Sciatic nerve (tissue), 2 donors: ENCODE measurements at regions not wholly inside any gene's neighbourhood (a gene's known extent, or its start where the extent isn't known, plus 50 kb on each side); places are given as distances from the start of the nearest gene placed in this dataset.
"Not testable (repeated sequence)": the region's sequence is repeated elsewhere in the genome, so short reads cannot be mapped to it uniquely, and the experiment has no call there.

Source experiments
- ATAC-seq: fragments of 200-7000 bp; cut with Tn5 transposase; one replicate; pipeline ENCODE4 v1.9.1; 2020; ENCODE audit warnings: mild to moderate bottlenecking, moderate library complexity
- DNase-seq: peaks from one replicate; pipeline ENCODE4 v3.0.0-alpha.2; 2020; ENCODE audit warnings: low spot score
- intact Hi-C: fragments of 100-400 bp; cut with DNase I; formaldehyde crosslinking; loops from one replicate; pipeline ENCODE4 v1.14.2; 2022
- donor health status: DM: no; HTN: no; CAD: no.
- donor health status: DM: no; HTN: no; CAD: no.

DNA sequence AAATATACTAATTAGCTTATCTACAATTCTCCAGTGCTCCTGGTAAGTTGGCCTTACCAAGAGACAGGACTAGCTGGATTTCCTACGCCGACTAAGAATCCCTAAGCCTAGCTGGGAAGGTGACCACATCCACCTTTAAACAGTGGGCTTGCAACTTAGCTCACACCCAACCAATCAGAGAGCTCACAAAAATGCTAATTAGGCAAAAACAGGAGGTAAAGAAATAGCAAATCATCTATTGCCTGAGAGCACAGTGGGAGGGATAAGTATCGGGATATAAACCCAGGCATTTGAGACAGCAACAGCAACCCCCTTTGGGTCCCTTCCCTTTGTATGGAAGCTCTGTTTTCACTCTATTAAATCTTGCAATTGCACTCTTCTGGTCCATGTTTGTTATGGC, 1025.0 kb downstream of the RAB28 start:
- DNase-seq (no peak), ATAC-seq (no peak)
- intact Hi-C loops, result no loop called here

DNA sequence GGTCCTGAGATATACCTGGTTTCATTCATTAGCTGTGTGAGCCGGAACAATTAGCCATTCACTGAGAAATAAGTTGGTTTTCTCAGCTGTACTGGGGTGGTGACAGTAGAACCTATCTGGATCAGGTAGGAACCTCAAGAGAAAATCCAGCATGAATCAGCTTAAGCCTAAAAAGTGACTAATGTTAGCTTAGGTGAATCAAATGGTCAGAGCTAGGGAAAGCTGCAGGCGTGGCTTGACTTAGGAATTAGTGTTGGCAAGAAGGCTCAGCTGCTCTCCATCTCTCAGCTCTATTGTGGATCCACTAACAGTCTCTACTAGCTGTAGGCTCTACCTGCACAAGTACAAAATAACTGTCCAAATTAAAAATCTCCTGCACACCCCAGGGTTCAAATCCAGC, 1025.5 kb downstream of the RAB28 start:
- no peak for ATAC-seq
- no peak for DNase-seq
- intact Hi-C loops, result no loop called here

DNA sequence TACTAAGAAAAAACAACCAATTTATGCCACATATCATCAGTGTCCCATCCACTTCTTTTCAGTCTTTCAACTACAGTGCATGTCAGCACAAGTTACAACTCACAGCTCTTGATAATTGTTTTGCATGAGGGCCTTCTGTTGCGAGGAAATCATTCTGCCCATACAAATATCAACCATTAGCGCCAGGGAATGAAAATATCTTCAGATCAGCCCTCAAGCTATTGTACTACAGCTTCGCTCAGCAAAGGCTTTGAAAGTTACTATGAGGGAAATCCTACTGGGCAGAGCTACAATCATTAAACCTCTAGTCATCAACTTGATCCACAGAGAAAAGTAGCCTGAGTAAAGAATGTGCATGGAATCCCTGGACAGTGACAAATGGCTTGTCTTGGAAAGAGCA, 1023.6 kb upstream of the HS3ST1 start:
- intact Hi-C loops, result no loop called here
- ATAC-seq, result no peak

DNA sequence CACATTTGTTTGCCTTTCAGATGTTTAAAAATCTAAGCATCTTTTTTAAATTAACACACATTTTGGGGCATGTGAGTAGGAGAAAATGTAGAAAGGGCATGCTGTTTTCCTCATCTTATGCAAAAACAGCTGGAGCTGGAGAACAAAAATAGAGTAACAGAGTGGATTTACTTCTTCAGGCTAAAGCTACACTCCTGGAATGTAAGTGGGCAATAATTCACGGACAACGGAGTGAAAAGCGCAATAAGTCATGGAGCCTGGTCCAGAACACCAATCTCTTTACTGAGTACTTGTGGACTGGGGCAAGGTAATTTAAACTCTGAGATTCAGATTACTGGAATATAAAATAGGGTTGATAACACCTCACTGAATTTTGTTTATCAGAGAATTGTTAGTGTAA, 1018.8 kb upstream of the HS3ST1 start:
- intact Hi-C loops, result no loop called here
- ATAC-seq, result no peak
- no peak for DNase-seq

More for the DNA sequence above, 1023.6 kb upstream of the HS3ST1 start:
- no peak for DNase-seq

DNA sequence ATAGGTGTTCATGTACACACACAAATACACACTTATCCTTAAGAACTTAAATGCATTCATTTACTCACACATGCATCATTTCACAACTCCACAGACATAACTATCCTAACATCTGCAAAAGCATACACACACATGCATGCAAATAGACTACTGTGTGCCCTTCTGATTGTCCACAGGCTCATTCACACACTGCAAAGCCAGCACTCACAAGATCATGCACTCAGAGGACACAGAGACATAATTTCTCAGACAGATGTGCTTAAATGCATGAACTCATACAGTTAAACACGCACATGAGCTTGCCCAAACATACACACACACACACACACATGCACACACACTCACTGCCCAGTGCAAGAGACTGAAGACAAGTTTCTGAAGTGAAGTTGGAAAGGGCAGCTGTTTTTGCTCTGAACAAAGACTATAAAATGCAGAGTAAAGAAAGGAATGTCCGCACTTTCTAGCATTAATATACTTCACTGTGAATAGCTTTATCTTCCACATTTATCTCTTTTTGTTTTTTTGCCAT, 1018.0 kb upstream of the HS3ST1 start:
- DNase-seq, result no peak

DNA sequence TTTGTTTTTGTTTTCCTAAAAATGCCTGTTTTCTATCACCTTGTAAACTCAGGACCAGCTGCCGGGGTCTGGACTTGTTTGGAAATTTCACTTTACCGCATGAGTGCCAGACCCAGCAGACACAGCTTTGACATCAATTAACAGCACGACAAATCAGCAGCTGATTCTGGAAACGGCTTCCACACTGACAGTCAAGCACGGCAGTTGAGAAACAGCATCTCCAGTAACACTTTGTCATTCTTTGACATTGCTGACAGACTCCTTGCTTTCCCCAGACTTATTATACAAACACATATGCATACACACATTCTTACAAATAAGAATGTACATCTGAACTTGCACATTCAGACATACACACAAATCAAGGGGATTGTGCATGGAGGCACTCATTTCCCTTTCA, 1017.6 kb upstream of the HS3ST1 start:
- intact Hi-C loops, result no loop called here
- DNase-seq (no peak), ATAC-seq (no peak)

More for the DNA sequence above, 1018.0 kb upstream of the HS3ST1 start:
- no peak for ATAC-seq
- intact Hi-C loops, result no loop called here

DNA sequence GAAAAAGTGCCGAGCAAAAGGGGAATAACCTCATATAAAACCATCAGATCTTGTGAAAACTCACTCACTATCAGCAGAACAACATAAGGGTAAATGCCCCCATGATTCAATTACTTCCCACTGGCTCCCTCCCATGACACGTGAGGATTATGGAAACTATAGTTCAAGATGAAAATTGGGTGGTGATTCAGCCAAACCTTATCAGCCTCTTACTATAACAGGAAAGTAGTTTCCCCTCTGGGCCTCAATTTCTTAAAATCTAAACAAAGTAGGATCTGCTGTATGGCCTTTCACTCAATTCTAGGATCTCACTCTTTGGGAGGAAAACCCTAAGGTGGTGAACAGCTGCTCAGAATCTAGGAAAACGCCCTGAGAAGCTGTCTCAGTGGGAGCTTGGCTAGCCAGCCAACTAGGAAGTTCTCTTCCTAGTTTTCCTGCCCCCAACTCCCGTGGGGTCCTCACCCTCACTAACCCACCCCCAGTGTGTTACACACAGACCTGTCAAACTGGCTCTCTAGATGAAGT, 1017.1 kb upstream of the HS3ST1 start:
- DNase-seq (no peak), ATAC-seq (no peak)
- intact Hi-C loops, result no loop called here

DNA sequence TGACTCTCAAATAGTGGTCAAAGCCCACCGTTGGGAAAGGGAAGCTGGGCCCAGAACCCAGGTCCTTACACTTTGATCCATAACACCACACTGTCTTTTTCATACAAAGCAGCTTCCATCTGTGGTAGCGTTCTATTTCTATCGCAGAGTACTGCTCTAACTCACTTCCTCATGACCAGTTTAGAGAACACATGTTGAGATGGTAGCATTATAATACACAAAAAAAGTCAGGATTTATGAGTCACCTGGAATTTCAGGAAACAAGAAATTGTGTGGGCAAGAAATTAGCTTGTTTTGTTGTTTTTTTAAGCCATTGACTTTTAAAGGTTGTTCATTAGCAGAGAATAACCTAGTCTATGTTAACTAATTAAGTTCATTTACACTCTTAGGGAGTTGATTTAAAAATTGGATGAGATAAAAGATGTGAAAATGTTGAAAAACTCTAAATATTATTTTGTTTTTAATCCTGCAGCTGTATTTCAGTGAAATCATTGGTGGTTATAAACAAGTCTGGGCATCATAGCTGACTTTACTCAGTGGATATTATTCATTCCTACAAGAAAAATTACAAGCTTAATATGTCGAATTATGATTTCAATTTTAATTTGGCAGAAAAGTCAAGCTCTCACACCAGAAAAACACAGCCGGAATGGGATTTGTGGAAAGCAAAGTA, 1011.1 kb upstream of the HS3ST1 start:
- intact Hi-C loops, result no loop called here
- ATAC-seq, result no peak

DNA sequence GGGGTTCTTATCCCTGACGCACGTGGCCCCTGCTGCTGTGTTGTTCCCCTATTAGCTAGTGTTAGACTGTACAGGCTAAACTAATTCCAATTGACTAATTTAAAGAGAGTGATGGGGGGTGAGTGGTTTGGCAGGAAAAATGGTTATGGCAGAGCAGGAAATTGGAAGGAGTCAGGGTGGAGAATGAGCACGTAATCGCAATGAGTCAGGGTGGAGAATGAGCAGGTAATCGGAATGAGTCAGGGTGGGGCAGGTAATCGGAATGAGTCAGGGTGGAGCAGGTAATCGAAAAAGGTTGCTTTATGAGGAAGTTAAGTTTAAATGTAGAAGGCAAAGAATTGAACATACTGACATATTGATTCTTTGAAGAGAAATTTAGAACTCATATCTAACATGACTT, 1002.6 kb upstream of the HS3ST1 start:
- DNase-seq, ATAC-seq, intact Hi-C loops: not testable (repeated sequence)

More for the DNA sequence above, 1011.1 kb upstream of the HS3ST1 start:
- DNase-seq, result no peak

DNA sequence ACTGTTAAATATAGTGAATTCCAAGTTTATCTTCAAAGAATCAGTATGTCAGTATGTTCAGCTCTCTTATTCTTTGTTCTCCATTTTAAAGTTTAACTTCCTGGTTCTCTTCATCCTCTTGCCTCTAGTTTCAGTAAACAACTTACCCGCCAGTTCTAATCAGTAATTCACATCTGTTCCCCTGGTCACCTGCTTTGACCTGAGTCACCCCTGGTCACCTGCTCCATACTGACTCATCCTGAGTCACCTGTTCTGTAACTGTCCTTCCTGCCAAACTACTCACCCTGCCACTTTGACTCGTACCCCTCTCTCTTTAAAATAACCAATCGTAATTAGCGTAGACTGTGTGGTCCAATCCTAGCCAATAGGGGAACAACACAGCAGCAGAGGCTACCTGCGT, 992.7 kb upstream of the HS3ST1 start:
- no peak for DNase-seq
- intact Hi-C loops, result no loop called here

DNA sequence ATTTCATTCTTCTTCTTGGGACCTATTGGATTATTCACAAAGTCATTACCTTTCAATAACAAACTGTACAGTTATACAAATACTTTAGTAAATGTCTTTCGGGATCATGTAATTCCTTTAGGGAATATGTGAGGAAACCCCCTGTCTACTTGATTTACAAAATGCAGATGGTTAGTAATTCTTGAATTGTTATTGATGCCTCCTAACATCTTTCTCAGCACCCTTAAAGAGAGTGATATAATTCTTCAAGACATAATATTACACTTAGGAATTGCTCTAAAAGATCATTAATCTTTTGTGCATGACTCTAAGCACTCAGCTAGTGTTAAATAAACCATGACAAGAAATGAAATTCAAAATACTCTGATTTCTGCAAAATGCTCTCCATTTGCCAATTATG, 988.1 kb upstream of the HS3ST1 start:
- intact Hi-C loops, result no loop called here
- DNase-seq (no peak), ATAC-seq (no peak)

More for the DNA sequence above, 992.7 kb upstream of the HS3ST1 start:
- no peak for ATAC-seq

DNA sequence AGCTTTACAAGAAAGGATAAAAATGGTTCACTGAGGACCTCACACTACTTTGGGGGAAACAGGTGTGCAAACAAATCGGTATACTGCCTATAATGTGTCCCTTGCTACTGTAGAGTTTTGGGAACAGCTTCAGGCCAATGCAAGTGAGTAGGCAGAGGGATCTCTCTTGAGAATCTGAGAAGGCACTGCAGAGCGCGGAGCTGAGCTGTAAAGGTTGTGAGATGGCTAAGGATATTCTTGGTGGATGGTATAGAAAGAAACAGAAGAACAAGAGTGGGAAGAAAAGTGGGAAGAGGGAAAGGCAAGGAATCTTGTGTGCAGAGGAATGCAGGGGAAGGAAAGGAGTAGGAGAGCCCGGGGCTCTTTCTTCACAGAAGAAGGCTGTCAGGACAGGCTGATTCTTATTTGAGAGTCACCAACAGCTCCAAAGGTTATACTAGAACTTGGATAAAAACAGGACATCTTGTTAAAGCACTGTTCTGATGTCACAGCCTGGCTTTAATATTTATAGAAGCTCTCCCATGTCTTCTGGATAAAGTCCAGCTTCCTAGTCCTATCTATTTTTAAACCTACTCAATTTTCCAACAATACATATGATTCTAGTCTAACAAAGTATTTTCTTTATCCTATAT, 985.6 kb upstream of the HS3ST1 start:
- intact Hi-C loops, result no loop called here

DNA sequence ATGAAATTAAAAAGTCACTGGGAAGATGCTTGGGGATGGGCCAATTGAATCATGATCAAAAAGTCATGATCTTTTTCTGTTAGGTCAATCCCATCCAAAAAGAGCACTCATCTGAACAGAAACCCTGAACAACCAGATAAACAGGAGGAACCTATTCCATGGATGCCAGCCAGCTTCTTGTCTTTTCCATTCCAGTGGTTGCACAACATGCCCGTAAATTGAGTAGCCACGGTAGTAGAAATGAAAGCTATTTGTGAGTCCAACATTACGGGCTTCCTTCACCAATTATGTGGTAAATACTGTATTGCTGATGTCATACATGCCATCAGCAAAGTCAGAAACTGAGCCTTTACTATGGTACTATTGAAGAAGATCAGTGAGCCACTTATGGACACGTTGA, 982.4 kb upstream of the HS3ST1 start:
- intact Hi-C loops, result no loop called here
- ATAC-seq (no peak), DNase-seq (no peak)

More for the DNA sequence above, 985.6 kb upstream of the HS3ST1 start:
- DNase-seq, result no peak
- no peak for ATAC-seq

DNA sequence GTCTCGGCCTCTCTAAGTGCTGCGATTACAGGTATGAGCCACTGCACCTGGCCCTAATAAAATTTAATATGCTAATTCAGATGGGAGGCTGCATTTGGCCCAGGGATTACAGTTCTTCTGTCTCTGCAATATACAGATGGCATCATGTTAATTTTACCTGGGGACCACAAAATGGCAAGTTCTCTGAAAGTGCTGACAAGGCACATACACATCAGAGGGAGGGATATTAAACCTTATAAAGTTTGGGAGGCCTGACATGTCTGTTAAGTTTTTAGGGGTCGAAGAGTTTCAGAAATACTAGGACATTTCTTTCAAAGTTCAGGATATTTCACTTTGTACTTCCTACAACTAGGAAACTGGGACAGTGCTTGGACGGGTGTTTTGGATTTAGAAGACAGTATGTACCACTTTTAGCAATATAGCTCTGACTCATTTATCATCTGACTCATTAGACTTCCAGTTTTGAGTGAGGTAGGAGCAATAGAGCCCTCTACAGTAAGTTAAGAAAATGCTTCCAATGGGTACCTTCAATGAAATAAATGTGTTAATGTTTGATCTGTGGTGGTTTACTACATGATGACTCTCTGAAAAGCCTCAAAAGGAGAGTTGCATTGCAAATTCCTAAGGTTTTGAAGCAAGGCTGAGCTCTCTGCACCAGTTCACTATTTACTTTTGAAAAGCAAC, 981.0 kb upstream of the HS3ST1 start:
- ATAC-seq (no peak), DNase-seq (no peak)
- intact Hi-C loops, result no loop called here

DNA sequence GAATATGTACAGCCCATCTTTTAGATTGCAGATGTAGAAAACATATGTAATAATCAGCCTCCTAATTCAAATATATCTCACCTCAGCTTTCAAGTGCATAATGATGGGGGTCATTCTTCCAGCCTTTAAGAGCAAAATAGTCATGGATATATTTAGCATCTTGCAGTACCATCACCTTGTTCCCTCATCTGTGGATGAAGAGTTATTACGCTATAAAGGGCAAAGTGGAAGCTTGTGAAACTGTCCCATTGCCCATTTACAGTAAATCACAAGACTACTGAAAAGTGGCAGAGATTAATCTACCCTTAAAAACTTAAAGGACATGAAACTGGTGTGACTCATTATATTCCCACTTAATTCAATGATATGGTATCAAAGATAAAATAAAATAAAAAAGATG, 979.7 kb upstream of the HS3ST1 start:
- ATAC-seq (no peak), DNase-seq (no peak)
- intact Hi-C loops, result no loop called here

DNA sequence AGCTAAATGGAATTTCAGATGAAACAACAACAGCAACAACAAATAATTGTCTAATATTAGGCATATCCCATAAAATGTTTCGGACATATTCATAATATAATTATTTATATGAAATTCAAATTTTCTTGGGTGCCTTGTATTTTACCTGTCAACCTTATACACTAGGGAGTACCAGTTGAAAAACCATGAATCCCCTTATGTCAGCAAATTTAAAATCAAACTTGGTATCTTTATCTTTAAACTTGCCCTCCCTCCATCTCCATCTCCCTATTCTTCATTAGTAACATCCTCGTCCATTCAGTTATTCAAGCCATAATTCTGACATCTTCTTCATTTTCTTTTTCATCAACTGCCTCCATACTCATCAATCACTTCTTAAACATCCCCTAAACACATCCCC, 974.5 kb upstream of the HS3ST1 start:
- no peak for DNase-seq
- ATAC-seq, result no peak
- intact Hi-C loops, result no loop called here

DNA sequence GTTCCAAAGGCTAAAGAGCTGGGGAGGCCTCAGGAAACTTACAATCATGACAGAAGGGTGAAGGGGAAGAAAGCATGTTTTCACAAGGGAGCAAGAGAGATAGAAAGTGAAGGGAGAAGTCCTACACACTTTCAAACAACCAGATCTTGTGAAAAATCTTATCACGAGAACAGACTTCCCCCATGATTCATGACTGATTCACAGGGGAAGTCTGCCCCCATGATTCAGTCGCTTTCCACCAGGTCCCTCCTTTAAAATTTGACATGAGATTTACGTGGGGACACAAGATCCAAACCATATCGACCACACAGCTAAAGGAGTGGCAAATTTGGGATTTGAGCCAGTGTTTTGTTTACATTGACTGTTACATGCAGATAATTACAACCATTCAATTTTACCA, 971.1 kb upstream of the HS3ST1 start:
- no peak for DNase-seq
- intact Hi-C loops, result no loop called here
- no peak for ATAC-seq

DNA sequence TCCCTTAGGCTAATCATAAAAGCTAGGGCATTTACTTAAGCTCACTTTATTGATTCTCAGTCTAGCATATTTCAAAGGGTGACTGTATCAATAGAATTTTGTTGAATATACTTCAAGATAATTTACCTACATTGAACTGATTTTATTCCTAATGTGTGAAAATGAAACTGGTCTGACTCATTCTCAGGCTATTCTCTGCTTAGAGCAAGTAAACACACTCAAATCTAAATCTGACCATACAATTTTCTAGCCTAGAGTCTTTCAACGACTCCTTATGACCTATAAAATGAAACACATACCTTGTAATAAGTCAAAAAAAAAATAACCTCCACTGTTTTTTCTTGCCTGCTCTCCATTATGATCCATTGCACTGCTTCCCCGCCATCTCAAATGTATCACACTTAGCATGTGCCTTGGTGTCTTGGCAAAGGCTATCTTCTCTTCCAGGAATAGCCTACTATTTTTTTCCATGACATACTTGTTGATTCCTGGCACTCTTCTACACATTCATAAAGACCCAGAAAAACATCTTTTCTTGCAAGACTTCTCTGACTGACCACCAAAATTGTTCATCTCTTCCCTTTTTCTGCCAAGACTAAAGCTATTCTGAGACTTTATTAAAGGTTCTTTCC, 965.1 kb upstream of the HS3ST1 start:
- ATAC-seq (no peak), DNase-seq (no peak)
- intact Hi-C loops, result no loop called here

DNA sequence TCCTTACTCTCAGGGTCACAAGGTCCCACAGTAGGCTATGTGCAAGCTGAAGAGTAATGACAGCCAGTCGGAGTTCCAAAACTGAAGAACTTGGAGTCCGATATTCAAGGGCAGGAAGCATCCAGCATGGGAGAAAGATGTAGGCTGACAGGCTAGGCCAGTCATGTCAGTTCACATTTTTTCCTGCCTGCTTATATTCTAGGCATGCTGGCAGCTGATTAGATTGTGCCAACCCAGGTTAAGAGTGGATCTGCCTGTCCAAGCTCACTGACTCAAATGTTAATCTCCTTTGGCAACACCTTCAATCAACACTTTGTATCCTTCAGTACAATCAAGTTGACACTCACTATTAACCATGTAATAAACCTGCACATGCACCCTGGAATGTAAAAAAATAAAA, 960.9 kb upstream of the HS3ST1 start:
- intact Hi-C loops, result no loop called here
- ATAC-seq (no peak), DNase-seq (no peak)

DNA sequence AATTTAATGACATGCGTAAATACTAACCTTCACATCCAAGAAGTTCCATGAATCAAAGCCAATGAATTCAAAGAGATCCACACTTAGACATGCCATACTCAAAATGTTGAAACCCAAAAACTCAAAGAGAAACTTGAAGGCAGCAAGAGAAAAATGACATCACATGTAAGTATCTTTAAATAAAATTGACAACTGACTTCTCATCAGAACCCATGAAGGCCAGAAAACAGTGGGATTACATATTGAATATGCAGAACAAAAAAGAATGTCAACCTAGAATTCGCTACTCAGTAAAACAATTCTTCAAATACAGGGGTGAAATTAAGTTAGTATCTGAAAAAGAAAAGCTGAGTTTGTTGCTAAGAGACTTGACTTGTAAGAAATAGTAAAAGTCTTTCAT, 953.9 kb upstream of the HS3ST1 start:
- DNase-seq, result no peak
- intact Hi-C loops, result no loop called here
- ATAC-seq, result no peak
